HUES6 (cell line): ENCODE measurements at regions not wholly inside any gene's neighbourhood (a gene's known extent, or its start where the extent isn't known, plus 50 kb on each side); places are given as distances from the start of the nearest gene placed in this dataset.

Experiments used
- H3K27ac ChIP-seq: 2 replicates; pipeline ENCODE4 v1.7.0; 2013; ENCODE audit warnings: low read depth, mild to moderate bottlenecking, low read length, inconsistent platforms
- H3K27me3 ChIP-seq: 2 replicates; pipeline ENCODE4 v1.6.1; 2013; ENCODE audit warnings: low read length; ENCODE audit not compliant: control insufficient read depth, insufficient read depth
- H3K36me3 ChIP-seq: 2 replicates; pipeline ENCODE4 v1.6.1; 2013; ENCODE audit warnings: low read length; ENCODE audit not compliant: control insufficient read depth, insufficient read depth
- H3K4me1 ChIP-seq: 2 replicates; pipeline ENCODE4 v1.6.1; 2013; ENCODE audit warnings: low read length; ENCODE audit not compliant: control insufficient read depth, insufficient read depth
- H3K4me3 ChIP-seq: 2 replicates; pipeline ENCODE4 v1.5.1; 2013; ENCODE audit warnings: low read depth, low read length
- H3K9ac ChIP-seq: one replicate; pipeline ENCODE4 v1.6.1; 2013; ENCODE audit warnings: mild to moderate bottlenecking, low read length
- H3K9me3 ChIP-seq: 2 replicates; pipeline ENCODE4 v1.6.1; 2013; ENCODE audit warnings: low read depth, low read length; ENCODE audit not compliant: control insufficient read depth, insufficient read depth

- Histone ChIP-seq H3K36me3 (no peaks in the 10 kb centered on the region), H3K27ac (no peak overlapping the region), H3K4me3 (no peak overlapping the region), H3K9me3 (peaks cover 3% of the 10 kb centered on the region; the same call in 1 of the 2 replicates), H3K4me1 (no peaks in the 10 kb centered on the region), H3K27me3 (no peaks in the 10 kb centered on the region), H3K9ac (no peak overlapping the region)
These were observed 1013.8 kb upstream of the C9orf72 start for GRCh38 chr9:28587052-28587451.

- Histone ChIP-seq H3K4me1 (no peaks in the 10 kb centered on the region), H3K27ac (no peak overlapping the region), H3K9me3 (no peaks in the 10 kb centered on the region), H3K36me3 (no peaks in the 10 kb centered on the region), H3K4me3 (no peak overlapping the region), H3K9ac (no peak overlapping the region), H3K27me3 (no peaks in the 10 kb centered on the region)
These were observed 1025.1 kb upstream of the C9orf72 start for GRCh38 chr9:28598408-28598807.

GRCh38 chr9:28600226-28600625 is 1026.9 kb upstream of the C9orf72 start:
- H3K9ac ChIP-seq = no peak overlapping the region
- no peak overlapping the region for H3K4me3 ChIP-seq
- H3K36me3 ChIP-seq = no peaks in the 10 kb centered on the region
- H3K9me3 ChIP-seq = no peaks in the 10 kb centered on the region
- H3K27me3 ChIP-seq = no peaks in the 10 kb centered on the region
- no peaks in the 10 kb centered on the region for H3K4me1 ChIP-seq
- no peak overlapping the region for H3K27ac ChIP-seq

GRCh38 chr9:28607843-28608242 is 1034.6 kb upstream of the C9orf72 start:
- no peaks in the 10 kb centered on the region; the same call in 1 of the 2 replicates for H3K4me1 ChIP-seq
- H3K27me3 ChIP-seq = no peaks in the 10 kb centered on the region
- H3K9me3 ChIP-seq = no peaks in the 10 kb centered on the region

GRCh38 chr9:28610339-28610738 is 1037.1 kb upstream of the C9orf72 start:
- Histone ChIP-seq H3K4me3 (no peak overlapping the region), H3K9ac (no peak overlapping the region), H3K27me3 (no peaks in the 10 kb centered on the region), H3K9me3 (no peaks in the 10 kb centered on the region), H3K36me3 (no peaks in the 10 kb centered on the region), H3K27ac (no peak overlapping the region), H3K4me1 (no peaks in the 10 kb centered on the region; the same call in 1 of the 2 replicates)

More at GRCh38 chr9:28607843-28608242, 1034.6 kb upstream of the C9orf72 start:
- no peak overlapping the region for H3K9ac ChIP-seq
- no peak overlapping the region for H3K27ac ChIP-seq
- H3K36me3 ChIP-seq = no peaks in the 10 kb centered on the region
- no peak overlapping the region for H3K4me3 ChIP-seq

GRCh38 chr9:28616310-28616709 is 1043.0 kb upstream of the C9orf72 start:
- Histone ChIP-seq H3K4me3 (no peak overlapping the region), H3K4me1 (0 out of 2 replicates have a peak, but pooled peaks cover 3% of the 10 kb centered on the region), H3K36me3 (no peaks in the 10 kb centered on the region), H3K27ac (no peak overlapping the region), H3K27me3 (no peaks in the 10 kb centered on the region), H3K9me3 (no peaks in the 10 kb centered on the region), H3K9ac (no peak overlapping the region)

GRCh38 chr9:28620011-28620410 is 1046.7 kb upstream of the C9orf72 start:
- Histone ChIP-seq H3K36me3 (no peaks in the 10 kb centered on the region), H3K9ac (no peak overlapping the region), H3K27me3 (no peaks in the 10 kb centered on the region), H3K4me1 (0 out of 2 replicates have a peak, but pooled peaks cover 3% of the 10 kb centered on the region), H3K27ac (no peak overlapping the region), H3K4me3 (no peak overlapping the region), H3K9me3 (no peaks in the 10 kb centered on the region)

GRCh38 chr9:28620661-28621060 is 1047.4 kb upstream of the C9orf72 start:
- no peaks in the 10 kb centered on the region for H3K27me3 ChIP-seq
- H3K36me3 ChIP-seq = no peaks in the 10 kb centered on the region
- H3K27ac ChIP-seq = no peak overlapping the region
- no peak overlapping the region for H3K4me3 ChIP-seq
- no peak overlapping the region for H3K9ac ChIP-seq
- no peaks in the 10 kb centered on the region for H3K9me3 ChIP-seq
- H3K4me1 ChIP-seq = 0 out of 2 replicates have a peak, but pooled peaks cover 3% of the 10 kb centered on the region

- H3K9me3 ChIP-seq = no peaks in the 10 kb centered on the region
- no peak overlapping the region for H3K27ac ChIP-seq
- no peaks in the 10 kb centered on the region for H3K27me3 ChIP-seq
- H3K36me3 ChIP-seq = no peaks in the 10 kb centered on the region
- 0 out of 2 replicates have a peak, but pooled peaks cover 3% of the 10 kb centered on the region for H3K4me1 ChIP-seq
- H3K4me3 ChIP-seq = no peak overlapping the region
- H3K9ac ChIP-seq = no peak overlapping the region
These were observed 1051.5 kb upstream of the C9orf72 start for GRCh38 chr9:28624771-28625170.

- no peaks in the 10 kb centered on the region for H3K9me3 ChIP-seq
- no peak overlapping the region for H3K9ac ChIP-seq
- H3K27ac ChIP-seq = no peak overlapping the region
- H3K4me3 ChIP-seq = no peak overlapping the region
- H3K4me1 ChIP-seq = no peaks in the 10 kb centered on the region
- H3K36me3 ChIP-seq = no peaks in the 10 kb centered on the region
- no peaks in the 10 kb centered on the region for H3K27me3 ChIP-seq
These were observed 1054.8 kb upstream of the C9orf72 start for GRCh38 chr9:28628031-28628430.

GRCh38 chr9:28648723-28649122 is 1075.4 kb upstream of the C9orf72 start:
- Histone ChIP-seq H3K9ac (no peak overlapping the region), H3K4me1 (peaks cover 27% of the 10 kb centered on the region), H3K9me3 (no peaks in the 10 kb centered on the region), H3K27ac (no peak overlapping the region), H3K27me3 (no peaks in the 10 kb centered on the region), H3K4me3 (no peak overlapping the region), H3K36me3 (no peaks in the 10 kb centered on the region)

- Histone ChIP-seq H3K9ac (no peak overlapping the region), H3K36me3 (no peaks in the 10 kb centered on the region), H3K4me1 (peaks cover 27% of the 10 kb centered on the region), H3K27me3 (no peaks in the 10 kb centered on the region), H3K9me3 (no peaks in the 10 kb centered on the region), H3K27ac (no peak overlapping the region), H3K4me3 (no peak overlapping the region)
These were observed 1077.0 kb upstream of the C9orf72 start for GRCh38 chr9:28650327-28650726.
